LNCaP clone FGC (cell line): ENCODE measurements at regions not wholly inside any gene's neighbourhood (a gene's known extent, or its start where the extent isn't known, plus 50 kb on each side); places are given as distances from the start of the nearest gene placed in this dataset.

Source experiments
- DNase-seq: peaks from one replicate; pipeline ENCODE4 v3.0.0-alpha.2; 2011; ENCODE audit warnings: low read depth
- H3K4me3 ChIP-seq: 2 replicates; pipeline ENCODE4 v1.5.1; 2011; ENCODE audit warnings: mild to moderate bottlenecking, low read depth, low read length, control low read depth
- TF ChIP-seq, protein P1 (sequence below): IDR thresholded peaks from 2 replicates; pipeline ENCODE4 v1.5.1; 2012; ENCODE audit warnings: mild to moderate bottlenecking; ENCODE audit not compliant: control insufficient read depth, insufficient read depth; ENCODE audit errors: extremely low read depth

DNA sequence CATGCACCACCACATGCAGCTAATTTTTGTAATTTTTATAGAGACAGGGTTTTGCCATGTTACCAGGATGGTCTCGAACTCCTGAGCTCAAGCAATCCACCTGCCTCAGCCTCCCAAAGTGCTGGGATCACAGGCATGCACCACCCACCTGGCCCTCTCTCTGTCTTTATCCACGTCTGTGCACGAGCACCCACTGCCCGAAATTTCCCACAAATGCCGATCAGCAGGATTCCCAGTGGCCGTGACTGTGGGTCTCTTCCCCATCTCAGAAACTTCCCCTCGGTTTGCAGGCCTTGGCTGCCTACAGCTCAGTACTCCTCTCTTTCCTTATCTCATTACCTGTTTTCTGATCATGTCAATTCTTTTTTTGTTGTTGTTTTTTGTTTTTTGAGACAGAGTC lies 217.3 kb downstream of the TTC32 start:
- TF ChIP-seq, protein P1, sequence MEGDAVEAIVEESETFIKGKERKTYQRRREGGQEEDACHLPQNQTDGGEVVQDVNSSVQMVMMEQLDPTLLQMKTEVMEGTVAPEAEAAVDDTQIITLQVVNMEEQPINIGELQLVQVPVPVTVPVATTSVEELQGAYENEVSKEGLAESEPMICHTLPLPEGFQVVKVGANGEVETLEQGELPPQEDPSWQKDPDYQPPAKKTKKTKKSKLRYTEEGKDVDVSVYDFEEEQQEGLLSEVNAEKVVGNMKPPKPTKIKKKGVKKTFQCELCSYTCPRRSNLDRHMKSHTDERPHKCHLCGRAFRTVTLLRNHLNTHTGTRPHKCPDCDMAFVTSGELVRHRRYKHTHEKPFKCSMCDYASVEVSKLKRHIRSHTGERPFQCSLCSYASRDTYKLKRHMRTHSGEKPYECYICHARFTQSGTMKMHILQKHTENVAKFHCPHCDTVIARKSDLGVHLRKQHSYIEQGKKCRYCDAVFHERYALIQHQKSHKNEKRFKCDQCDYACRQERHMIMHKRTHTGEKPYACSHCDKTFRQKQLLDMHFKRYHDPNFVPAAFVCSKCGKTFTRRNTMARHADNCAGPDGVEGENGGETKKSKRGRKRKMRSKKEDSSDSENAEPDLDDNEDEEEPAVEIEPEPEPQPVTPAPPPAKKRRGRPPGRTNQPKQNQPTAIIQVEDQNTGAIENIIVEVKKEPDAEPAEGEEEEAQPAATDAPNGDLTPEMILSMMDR, result no peak
- no peak overlapping the region for H3K4me3 ChIP-seq
- no peak for DNase-seq

GRCh38 chr2:19683556-19683955 lies 218.2 kb downstream of the TTC32 start:
- no peak for DNase-seq
- TF ChIP-seq, protein P1, result no peak

GRCh38 chr2:19682493-19682892 lies 219.3 kb downstream of the TTC32 start:
- TF ChIP-seq, protein P1, result no peak
- DNase-seq, result no peak
- no peak overlapping the region for H3K4me3 ChIP-seq

More at GRCh38 chr2:19683556-19683955, 218.2 kb downstream of the TTC32 start:
- H3K4me3 ChIP-seq, result no peak overlapping the region

DNA sequence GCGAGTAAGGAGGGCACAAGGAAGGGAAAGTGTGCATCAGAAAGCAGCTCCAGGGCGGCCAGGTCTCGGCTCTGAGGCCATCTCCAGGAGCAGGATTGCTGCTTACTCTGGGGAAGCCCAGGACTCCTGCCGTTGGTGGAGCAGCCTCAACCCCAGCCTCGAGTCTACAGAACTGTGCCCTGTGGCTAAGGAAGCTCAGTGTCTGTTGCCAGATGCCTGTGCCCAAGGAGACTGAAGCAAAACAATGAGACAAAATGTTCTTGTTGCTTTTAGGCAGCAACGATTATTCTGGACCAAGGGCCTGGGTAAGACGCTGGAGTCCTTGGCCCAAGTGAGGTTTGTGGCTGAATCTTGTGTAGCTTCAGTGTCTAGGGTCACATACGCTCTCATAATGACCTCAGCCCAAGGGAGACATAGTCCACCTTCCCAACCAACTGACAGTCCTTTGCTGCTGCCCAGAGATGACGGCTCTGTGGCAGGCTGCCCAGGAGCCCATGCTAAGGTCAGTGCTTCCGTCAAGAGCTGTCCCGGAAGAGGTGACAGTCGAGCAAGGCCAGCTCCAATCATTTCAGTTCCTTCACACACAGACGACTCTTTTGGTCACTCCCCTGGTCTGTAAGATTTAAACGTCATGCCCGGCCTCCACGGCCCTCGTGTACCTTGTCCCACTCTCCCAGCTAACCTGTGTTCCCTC lies 223.8 kb downstream of the TTC32 start:
- TF ChIP-seq, protein P1, result no peak
- no peak overlapping the region for H3K4me3 ChIP-seq
- DNase-seq, result no peak

DNA sequence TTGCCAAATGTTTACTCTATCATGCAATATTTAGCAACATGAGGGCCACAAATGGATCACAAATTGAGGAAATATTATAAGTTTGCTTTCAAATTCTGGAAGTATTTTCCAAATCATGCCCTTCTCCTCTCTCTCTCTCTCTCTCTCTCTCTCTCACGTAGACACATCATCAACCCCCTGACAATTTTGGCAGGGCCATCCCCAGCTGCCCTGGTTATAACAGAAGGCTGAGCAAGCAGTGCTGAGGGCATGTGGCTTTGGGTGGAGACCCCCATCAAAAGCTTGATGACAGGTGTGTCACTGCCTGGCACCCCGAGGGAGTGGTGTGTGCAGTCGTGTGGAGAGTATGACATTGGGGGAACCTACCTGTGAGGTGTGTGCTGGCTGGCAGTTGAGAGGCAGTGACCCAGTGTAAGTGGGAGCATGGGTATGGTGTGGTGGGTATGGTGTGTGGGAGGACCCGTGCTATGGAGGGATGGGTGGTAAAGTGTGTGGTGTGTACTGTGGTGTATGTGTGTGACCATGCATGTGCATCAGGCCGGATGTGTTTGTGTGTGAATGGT lies 224.5 kb downstream of the TTC32 start:
- H3K4me3 ChIP-seq, result no peak overlapping the region
- TF ChIP-seq, protein P1, result no peak
- no peak for DNase-seq

DNA sequence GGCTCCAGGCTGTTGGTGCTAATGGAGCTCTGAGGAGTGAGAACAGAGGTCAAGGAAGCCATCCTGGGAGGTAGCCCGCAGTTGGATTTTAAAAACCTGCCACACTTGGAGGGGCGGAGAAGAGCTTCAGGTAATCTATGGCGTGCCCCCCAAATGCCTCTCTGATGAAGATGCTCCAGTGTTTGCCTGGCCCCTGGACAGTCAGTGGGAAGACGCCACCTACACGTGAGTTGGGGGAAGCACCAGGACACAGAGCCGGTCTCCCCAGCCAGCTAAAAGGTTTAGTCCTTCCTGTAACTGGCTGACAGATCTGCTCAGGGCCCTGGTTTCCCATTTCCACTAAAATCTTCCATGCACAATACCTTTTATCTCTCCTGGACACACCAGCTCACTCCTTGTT lies 225.0 kb downstream of the TTC32 start:
- TF ChIP-seq, protein P1, result no peak
- H3K4me3 ChIP-seq, result no peak overlapping the region
- DNase-seq, result no peak
